ENCODE measurements at regions not wholly inside any gene's neighbourhood (a gene's known extent, or its start where the extent isn't known, plus 50 kb on each side); places are given as distances from the start of the nearest gene placed in this dataset.

GRCh38 chr2:192899466-192899865 lies 704.7 kb upstream of the TMEFF2 start:
- no peak for TF ChIP-seq CTCF (IDR thresholded peaks at IDR 0.05)
- TF ChIP-seq POLR2A (IDR thresholded peaks at IDR 0.05) = no peak
- TF ChIP-seq EP300 (IDR thresholded peaks at IDR 0.05) = no peak
- TF ChIP-seq POLR2AphosphoS5 (IDR thresholded peaks at IDR 0.05) = no peak

All from stomach (tissue), 4 donors.